HL-60 (cell line): ENCODE measurements at regions not wholly inside any gene's neighbourhood (a gene's known extent, or its start where the extent isn't known, plus 50 kb on each side); places are given as distances from the start of the nearest gene placed in this dataset.

Source experiments
- DNase-seq, 2 experiments: peaks; one replicate each; pipeline ENCODE4 v3.0.0-alpha.2; 2010 to 2020; ENCODE audit warnings: low read depth in 1 of 2, low spot score in 1 of 2
- H3K27ac ChIP-seq: fragments of 250-450 bp; sonication (Bioruptor Pico); replicated peaks from 2 replicates; pipeline ENCODE4 v1.5.1; 2020; ENCODE audit warnings: mild to moderate bottlenecking, moderate library complexity
- H3K27me3 ChIP-seq: fragments of 250-450 bp; sonication (Bioruptor Pico); 2 replicates; pipeline ENCODE4 v1.5.1; 2021; ENCODE audit warnings: mild to moderate bottlenecking, moderate library complexity; ENCODE audit not compliant: insufficient read depth, poor library complexity, severe bottlenecking
- H3K4me3 ChIP-seq: replicated peaks from 2 replicates; pipeline ENCODE4 v1.5.1; 2011; ENCODE audit warnings: mild to moderate bottlenecking, control low read depth, low read length; ENCODE audit not compliant: insufficient read depth
- GABPA ChIP-seq: IDR thresholded peaks from 2 replicates; pipeline ENCODE4 v1.6.1; 2012; ENCODE audit warnings: low read depth
- POLR2AphosphoS5 ChIP-seq: IDR thresholded peaks from 2 replicates; pipeline ENCODE4 v1.6.1; 2012; ENCODE audit warnings: low read depth
- SPI1 ChIP-seq: IDR thresholded peaks from 2 replicates; pipeline ENCODE4 v1.6.1; 2012; ENCODE audit warnings: low read depth, mild to moderate bottlenecking, borderline replicate concordance
- TF ChIP-seq, protein P1 (sequence below): IDR thresholded peaks from one replicate; pipeline ENCODE4 v1.5.1; 2011; ENCODE audit warnings: low read length, control low read depth, inconsistent platforms; ENCODE audit not compliant: insufficient read depth
- TF ChIP-seq, protein P2 (sequence below): IDR thresholded peaks from 2 replicates; pipeline ENCODE4 v1.6.1; 2012; ENCODE audit warnings: low read depth; ENCODE audit not compliant: insufficient replicate concordance

DNA sequence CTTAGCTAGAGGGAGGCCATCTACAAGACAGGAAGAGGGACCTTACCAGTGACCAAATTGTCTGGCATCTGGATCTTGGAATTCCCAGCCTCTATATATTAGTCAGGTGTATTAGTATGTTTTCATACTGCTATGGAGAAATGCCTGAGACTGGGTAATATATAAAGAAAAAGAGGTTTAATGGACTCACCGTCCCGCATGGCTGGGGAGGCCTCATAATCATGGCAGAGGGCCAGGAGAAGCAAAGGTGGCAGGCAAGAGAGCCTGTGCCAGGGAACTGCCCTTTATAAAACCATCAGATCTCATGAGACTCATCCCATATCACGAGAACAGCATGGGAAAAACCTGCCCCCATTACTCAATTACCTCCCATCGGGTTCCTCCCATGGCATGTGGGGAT is 500.2 kb downstream of the SHISA9 start:
- Histone ChIP-seq H3K27ac (no peak overlapping the region), H3K4me3 (no peak overlapping the region), H3K27me3 (no peaks in the 10 kb centered on the region)
- DNase-seq, result no peak
- TF ChIP-seq, protein P1, sequence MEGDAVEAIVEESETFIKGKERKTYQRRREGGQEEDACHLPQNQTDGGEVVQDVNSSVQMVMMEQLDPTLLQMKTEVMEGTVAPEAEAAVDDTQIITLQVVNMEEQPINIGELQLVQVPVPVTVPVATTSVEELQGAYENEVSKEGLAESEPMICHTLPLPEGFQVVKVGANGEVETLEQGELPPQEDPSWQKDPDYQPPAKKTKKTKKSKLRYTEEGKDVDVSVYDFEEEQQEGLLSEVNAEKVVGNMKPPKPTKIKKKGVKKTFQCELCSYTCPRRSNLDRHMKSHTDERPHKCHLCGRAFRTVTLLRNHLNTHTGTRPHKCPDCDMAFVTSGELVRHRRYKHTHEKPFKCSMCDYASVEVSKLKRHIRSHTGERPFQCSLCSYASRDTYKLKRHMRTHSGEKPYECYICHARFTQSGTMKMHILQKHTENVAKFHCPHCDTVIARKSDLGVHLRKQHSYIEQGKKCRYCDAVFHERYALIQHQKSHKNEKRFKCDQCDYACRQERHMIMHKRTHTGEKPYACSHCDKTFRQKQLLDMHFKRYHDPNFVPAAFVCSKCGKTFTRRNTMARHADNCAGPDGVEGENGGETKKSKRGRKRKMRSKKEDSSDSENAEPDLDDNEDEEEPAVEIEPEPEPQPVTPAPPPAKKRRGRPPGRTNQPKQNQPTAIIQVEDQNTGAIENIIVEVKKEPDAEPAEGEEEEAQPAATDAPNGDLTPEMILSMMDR, result no peak
- TF ChIP-seq POLR2AphosphoS5, result no peak
- TF ChIP-seq, protein P2, sequence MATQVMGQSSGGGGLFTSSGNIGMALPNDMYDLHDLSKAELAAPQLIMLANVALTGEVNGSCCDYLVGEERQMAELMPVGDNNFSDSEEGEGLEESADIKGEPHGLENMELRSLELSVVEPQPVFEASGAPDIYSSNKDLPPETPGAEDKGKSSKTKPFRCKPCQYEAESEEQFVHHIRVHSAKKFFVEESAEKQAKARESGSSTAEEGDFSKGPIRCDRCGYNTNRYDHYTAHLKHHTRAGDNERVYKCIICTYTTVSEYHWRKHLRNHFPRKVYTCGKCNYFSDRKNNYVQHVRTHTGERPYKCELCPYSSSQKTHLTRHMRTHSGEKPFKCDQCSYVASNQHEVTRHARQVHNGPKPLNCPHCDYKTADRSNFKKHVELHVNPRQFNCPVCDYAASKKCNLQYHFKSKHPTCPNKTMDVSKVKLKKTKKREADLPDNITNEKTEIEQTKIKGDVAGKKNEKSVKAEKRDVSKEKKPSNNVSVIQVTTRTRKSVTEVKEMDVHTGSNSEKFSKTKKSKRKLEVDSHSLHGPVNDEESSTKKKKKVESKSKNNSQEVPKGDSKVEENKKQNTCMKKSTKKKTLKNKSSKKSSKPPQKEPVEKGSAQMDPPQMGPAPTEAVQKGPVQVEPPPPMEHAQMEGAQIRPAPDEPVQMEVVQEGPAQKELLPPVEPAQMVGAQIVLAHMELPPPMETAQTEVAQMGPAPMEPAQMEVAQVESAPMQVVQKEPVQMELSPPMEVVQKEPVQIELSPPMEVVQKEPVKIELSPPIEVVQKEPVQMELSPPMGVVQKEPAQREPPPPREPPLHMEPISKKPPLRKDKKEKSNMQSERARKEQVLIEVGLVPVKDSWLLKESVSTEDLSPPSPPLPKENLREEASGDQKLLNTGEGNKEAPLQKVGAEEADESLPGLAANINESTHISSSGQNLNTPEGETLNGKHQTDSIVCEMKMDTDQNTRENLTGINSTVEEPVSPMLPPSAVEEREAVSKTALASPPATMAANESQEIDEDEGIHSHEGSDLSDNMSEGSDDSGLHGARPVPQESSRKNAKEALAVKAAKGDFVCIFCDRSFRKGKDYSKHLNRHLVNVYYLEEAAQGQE, result no peak
- no peak for TF ChIP-seq GABPA
- no peak for TF ChIP-seq SPI1

DNA sequence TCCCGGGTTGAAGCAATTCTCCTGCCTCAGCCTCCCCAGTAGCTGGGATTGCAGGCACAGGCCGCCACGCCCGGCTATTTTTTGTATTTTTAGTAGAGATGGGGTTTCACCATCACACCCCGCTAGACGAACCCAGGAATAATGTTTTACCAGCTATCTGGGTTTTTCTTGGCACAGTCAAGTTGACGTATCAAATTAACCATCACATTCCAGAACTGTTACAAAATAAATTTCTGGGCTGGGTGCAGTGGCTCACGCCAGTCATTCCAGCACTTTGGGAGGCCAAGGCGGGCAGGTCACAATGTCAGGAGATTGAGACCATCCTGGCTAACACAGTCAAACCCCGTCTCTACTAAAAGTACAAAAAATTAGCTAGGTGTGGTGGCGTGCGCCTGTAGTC is 501.2 kb downstream of the SHISA9 start:
- TF ChIP-seq POLR2AphosphoS5 (no peak), SPI1 (no peak), GABPA (no peak)
- TF ChIP-seq, protein P1, result no peak
- TF ChIP-seq, protein P2, result no peak
- no peak overlapping the region for H3K27ac ChIP-seq
- H3K27me3 ChIP-seq, result no peaks in the 10 kb centered on the region
- H3K4me3 ChIP-seq, result no peak overlapping the region
- DNase-seq, result no peak

DNA sequence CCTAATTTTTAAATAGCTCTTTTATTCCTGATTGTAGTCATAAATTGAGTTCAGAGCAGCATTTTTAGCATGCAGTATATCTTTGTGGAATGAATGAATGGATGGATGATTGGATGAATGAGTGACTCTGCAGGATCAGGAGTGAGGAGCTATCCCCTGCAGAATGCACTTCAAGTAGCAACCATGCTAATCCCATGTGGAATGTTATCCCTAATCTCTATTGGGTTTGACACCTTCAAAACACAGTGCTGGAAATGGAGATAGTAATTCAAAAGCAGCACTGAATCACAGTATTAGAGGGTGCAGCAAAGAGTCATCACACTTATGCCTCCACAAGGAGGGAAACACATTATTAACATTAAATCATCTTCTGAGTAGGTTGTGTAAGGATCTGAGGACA is 501.9 kb downstream of the SHISA9 start:
- Histone ChIP-seq H3K27me3 (no peaks in the 10 kb centered on the region), H3K27ac (no peak overlapping the region), H3K4me3 (no peak overlapping the region)
- no peak for DNase-seq
- TF ChIP-seq, protein P1, result no peak
- TF ChIP-seq SPI1 (no peak), GABPA (no peak), POLR2AphosphoS5 (no peak)
- TF ChIP-seq, protein P2, result no peak
